ENCODE measurements at regions not wholly inside any gene's neighbourhood (a gene's known extent, or its start where the extent isn't known, plus 50 kb on each side); places are given as distances from the start of the nearest gene placed in this dataset.
A peak's percentile ranks its signal among the peaks of the same experiment; 100 is the strongest.

DNA sequence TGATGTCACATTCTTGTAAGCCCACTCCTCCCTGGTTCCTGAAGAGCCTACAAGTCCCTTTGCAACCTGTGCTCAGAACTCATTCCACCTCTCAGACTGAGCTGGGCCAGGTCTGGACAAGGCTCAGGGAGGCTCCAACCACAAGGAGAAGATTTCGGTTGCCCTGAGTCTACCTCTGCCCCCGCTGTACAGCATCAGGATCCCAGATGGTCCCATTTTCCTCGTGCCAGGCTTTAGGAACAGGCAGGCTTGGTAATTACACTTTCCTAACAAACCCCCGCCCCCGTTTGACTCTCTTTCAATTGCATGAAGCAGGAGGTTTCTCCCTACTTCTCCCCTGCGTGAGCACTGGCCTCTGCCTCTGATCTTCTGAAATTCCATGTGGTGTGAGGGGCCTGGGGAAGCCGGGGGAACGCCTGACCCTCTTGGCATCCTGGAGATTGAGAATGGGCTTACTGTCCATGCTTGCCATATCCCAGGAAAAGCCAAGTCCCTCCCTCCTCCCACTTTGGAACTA, 86.9 kb upstream of the CTNNA1 start:
- TF ChIP-seq CTCF (IDR thresholded peaks at IDR 0.05; ENCODE audit: extremely low read depth, low read depth, low read length) = no peak
- Histone ChIP-seq H3K36me3 (ENCODE audit: insufficient read depth, low read length) (no peaks in the 10 kb centered on the region), H3K9me3 (ENCODE audit: low read depth, low read length) (no peaks in the 10 kb centered on the region), H3K27me3 (ENCODE audit: insufficient read depth, low read length) (no peaks in the 10 kb centered on the region), H4K20me1 (ENCODE audit: insufficient read depth, low read length) (no peaks in the 10 kb centered on the region), H3K4me1 (ENCODE audit: insufficient read depth, low read length) (no peaks in the 10 kb centered on the region), H3K4me2 (ENCODE audit: insufficient read depth, low read length) (no peak overlapping the region), H3K79me2 (ENCODE audit: insufficient read depth, low read length) (no peaks in the 10 kb centered on the region), H2AFZ (ENCODE audit: low read length) (no peak overlapping the region), H3K4me3 (ENCODE audit: insufficient read depth, low read length) (no peak overlapping the region), H3K27ac (ENCODE audit: low read depth, low read length) (no peak overlapping the region)
- DNase-seq (ENCODE audit: insufficient read length, low spot score, missing footprints) = peak; percentile 38

- Histone ChIP-seq H3K4me1 (ENCODE audit: insufficient read depth, low read length) (no peaks in the 10 kb centered on the region), H3K27ac (ENCODE audit: low read depth, low read length) (no peak overlapping the region), H3K27me3 (ENCODE audit: insufficient read depth, low read length) (no peaks in the 10 kb centered on the region), H3K9me3 (ENCODE audit: low read depth, low read length) (no peaks in the 10 kb centered on the region), H3K79me2 (ENCODE audit: insufficient read depth, low read length) (no peaks in the 10 kb centered on the region), H2AFZ (ENCODE audit: low read length) (no peak overlapping the region), H3K4me2 (ENCODE audit: insufficient read depth, low read length) (no peak overlapping the region), H4K20me1 (ENCODE audit: insufficient read depth, low read length) (no peaks in the 10 kb centered on the region), H3K36me3 (ENCODE audit: insufficient read depth, low read length) (no peaks in the 10 kb centered on the region), H3K4me3 (ENCODE audit: insufficient read depth, low read length) (no peak overlapping the region)
- no peak for DNase-seq (ENCODE audit: insufficient read length, low spot score, missing footprints)
- TF ChIP-seq CTCF (IDR thresholded peaks at IDR 0.05; ENCODE audit: extremely low read depth, low read depth, low read length) = no peak
Observed at GRCh38 chr5:138665261-138665660, 88.0 kb upstream of the CTNNA1 start.

DNA sequence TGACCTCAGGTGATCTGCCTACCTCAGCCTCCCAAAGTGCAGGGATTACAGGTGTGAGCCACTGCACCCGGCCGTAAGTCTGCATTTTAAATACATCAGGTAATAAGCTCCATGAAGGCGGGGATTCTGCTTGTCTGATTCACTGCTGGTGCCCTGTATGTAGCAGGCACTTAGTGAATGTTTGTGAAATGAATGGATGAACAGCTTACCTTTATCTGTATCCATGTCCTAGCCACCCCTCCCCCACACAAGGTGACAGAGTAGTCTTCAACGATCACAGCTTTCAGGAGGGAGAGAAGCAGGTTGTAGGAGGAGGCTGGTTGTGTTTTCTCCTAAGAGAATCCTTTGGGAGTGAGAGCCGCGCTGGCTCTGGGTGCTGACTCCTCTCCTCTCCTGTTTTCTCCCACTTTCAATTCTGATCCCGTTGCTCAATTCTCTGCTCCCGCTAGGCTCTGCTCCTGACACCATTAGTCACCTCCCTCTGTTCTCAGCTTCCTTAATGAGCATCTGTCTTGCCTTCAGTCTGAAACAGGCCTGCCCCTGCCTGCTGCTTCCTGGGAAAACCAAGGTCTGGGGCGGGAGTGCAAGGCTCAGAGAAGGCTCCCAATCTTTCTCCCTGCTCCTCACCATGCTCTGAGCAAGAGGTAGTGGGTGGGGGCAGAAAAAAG, 88.8 kb upstream of the CTNNA1 start:
- Histone ChIP-seq H3K27ac (ENCODE audit: low read depth, low read length) (no peak overlapping the region), H3K4me3 (ENCODE audit: insufficient read depth, low read length) (no peak overlapping the region), H4K20me1 (ENCODE audit: insufficient read depth, low read length) (no peaks in the 10 kb centered on the region), H3K27me3 (ENCODE audit: insufficient read depth, low read length) (no peaks in the 10 kb centered on the region), H3K4me2 (ENCODE audit: insufficient read depth, low read length) (peak overlapping the region; percentile 6), H3K79me2 (ENCODE audit: insufficient read depth, low read length) (no peaks in the 10 kb centered on the region), H3K36me3 (ENCODE audit: insufficient read depth, low read length) (no peaks in the 10 kb centered on the region), H2AFZ (ENCODE audit: low read length) (no peak overlapping the region), H3K9me3 (ENCODE audit: low read depth, low read length) (no peaks in the 10 kb centered on the region), H3K4me1 (ENCODE audit: insufficient read depth, low read length) (no peaks in the 10 kb centered on the region)
- no peak for DNase-seq (ENCODE audit: insufficient read length, low spot score, missing footprints)
- TF ChIP-seq CTCF (IDR thresholded peaks at IDR 0.05; ENCODE audit: extremely low read depth, low read depth, low read length) = no peak

DNA sequence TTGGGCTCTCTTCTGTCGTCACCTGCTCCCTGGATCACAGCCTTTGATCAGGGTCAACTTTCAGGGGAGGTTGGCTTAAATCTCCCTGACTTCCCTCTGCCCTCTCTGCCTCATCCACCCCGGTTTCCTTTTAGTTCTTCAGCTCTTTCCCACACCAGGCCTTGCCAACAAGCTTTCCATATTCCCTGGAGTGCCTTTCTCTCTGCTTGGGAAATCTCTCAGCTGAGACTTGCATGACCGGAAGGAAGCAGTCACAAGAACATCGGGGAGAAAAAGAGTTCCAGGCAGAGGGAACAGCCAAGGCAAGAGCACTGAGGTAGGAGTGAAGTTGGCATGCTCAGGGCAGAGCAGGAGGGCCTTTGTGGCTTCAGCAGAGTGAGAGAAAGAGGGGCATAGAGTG, 88.4 kb upstream of the HSPA9 start:
- no peak overlapping the region for H2AFZ ChIP-seq (ENCODE audit: low read length)
- no peak overlapping the region for H3K4me3 ChIP-seq (ENCODE audit: insufficient read depth, low read length)
- no peak for TF ChIP-seq CTCF (IDR thresholded peaks at IDR 0.05; ENCODE audit: extremely low read depth, low read depth, low read length)
- H4K20me1 ChIP-seq (ENCODE audit: insufficient read depth, low read length) = no peaks in the 10 kb centered on the region
- H3K27ac ChIP-seq (ENCODE audit: low read depth, low read length) = no peak overlapping the region
- no peaks in the 10 kb centered on the region for H3K27me3 ChIP-seq (ENCODE audit: insufficient read depth, low read length)
- no peaks in the 10 kb centered on the region for H3K9me3 ChIP-seq (ENCODE audit: low read depth, low read length)
- DNase-seq (ENCODE audit: insufficient read length, low spot score, missing footprints) = no peak
- no peak overlapping the region for H3K4me2 ChIP-seq (ENCODE audit: insufficient read depth, low read length)
- H3K4me1 ChIP-seq (ENCODE audit: insufficient read depth, low read length) = no peaks in the 10 kb centered on the region
- no peaks in the 10 kb centered on the region for H3K36me3 ChIP-seq (ENCODE audit: insufficient read depth, low read length)
- no peaks in the 10 kb centered on the region for H3K79me2 ChIP-seq (ENCODE audit: insufficient read depth, low read length)
